SK-N-SH (cell line): ENCODE measurements at regions not wholly inside any gene's neighbourhood (a gene's known extent, or its start where the extent isn't known, plus 50 kb on each side); places are given as distances from the start of the nearest gene placed in this dataset.

Source experiments
- CTCF ChIA-PET: fragments of 300-600, 350-600 bp; formaldehyde crosslinking; extraction: SDS; loops from one replicate; lab custom pipeline; 2021; lab: Yijun Ruan, JAX
- POLR2A ChIA-PET: fragments of 350-600 bp; sonication (Branson Sonifier 250); formaldehyde crosslinking; extraction: SDS; loops from one replicate; lab custom pipeline; 2020; ENCODE audit warnings: antibody characterized with exemption, inconsistent platforms; lab: Yijun Ruan, JAX
- DNase-seq: peaks from one replicate; pipeline ENCODE4 v3.0.0; 2012
- H2AFZ ChIP-seq: fragments of 200-600 bp; sonication (generic); 2 replicates; pipeline ENCODE4 v1.8.1; 2016; ENCODE audit warnings: antibody characterized with exemption, mild to moderate bottlenecking, low read depth
- H3F3A ChIP-seq: fragments of 200-600 bp; sonication (generic); replicated peaks from 2 replicates; pipeline ENCODE3; 2016; ENCODE audit warnings: antibody characterized with exemption, mild to moderate bottlenecking; ENCODE audit not compliant: insufficient read depth
- H3K27ac ChIP-seq, 2 experiments: fragments of 200-500 bp in 1 of 2; fragments of 200-600 bp in 1 of 2; sonication (Bioruptor generic) in 1 of 2; sonication (generic), shearing (Covaris generic) in 1 of 2; 2 replicates each; pipeline versions ENCODE4 v1.5.1 to v1.6.1; 2014 to 2016; ENCODE audit warnings: low read depth in 2 of 2, inconsistent platforms in 1 of 2, low read length in 1 of 2, mild to moderate bottlenecking in 1 of 2, mixed read lengths in 1 of 2
- H3K27me3 ChIP-seq: fragments of 200-600 bp; sonication (generic), shearing (Covaris generic); 2 replicates; pipeline ENCODE4 v1.6.1; 2016; ENCODE audit warnings: mixed run types; ENCODE audit not compliant: insufficient read depth
- H3K36me3 ChIP-seq, 2 experiments: fragments of 200-500 bp in 1 of 2; fragments of 200-600 bp in 1 of 2; sonication (Bioruptor generic) in 1 of 2; sonication (generic) in 1 of 2; replicated peaks in 1 of 2; 2 replicates each; pipeline versions ENCODE3 to v1.5.1; 2014 to 2016; ENCODE audit warnings: low read length in 1 of 2, mild to moderate bottlenecking in 1 of 2; ENCODE audit not compliant: insufficient read depth in 2 of 2, control insufficient read depth in 1 of 2
- H3K4me1 ChIP-seq, 2 experiments: fragments of 200-500 bp in 1 of 2; fragments of 200-600 bp in 1 of 2; sonication (Bioruptor generic) in 1 of 2; sonication (generic), shearing (Covaris generic) in 1 of 2; 2 replicates each; pipeline versions ENCODE4 v1.5.1 to v1.6.1; 2014 to 2016; ENCODE audit warnings: low read depth in 1 of 2, low read length in 1 of 2, mixed run types in 1 of 2; ENCODE audit not compliant: insufficient read depth in 2 of 2, control insufficient read depth in 1 of 2
- H3K4me2 ChIP-seq: fragments of 200-600 bp; sonication (generic), shearing (Covaris generic); 2 replicates; pipeline ENCODE4 v1.6.1; 2017; ENCODE audit warnings: mixed run types
- H3K4me3 ChIP-seq, 2 experiments: fragments of 200-500 bp in 1 of 2; fragments of 200-600 bp in 1 of 2; sonication (Bioruptor generic) in 1 of 2; sonication (generic), shearing (Covaris generic) in 1 of 2; 2 replicates each; pipeline versions ENCODE4 v1.5.1 to v1.8.1; 2014 to 2016; ENCODE audit warnings: low read depth in 2 of 2, inconsistent platforms in 1 of 2, low read length in 1 of 2, mild to moderate bottlenecking in 1 of 2, mixed read lengths in 1 of 2, moderate library complexity in 1 of 2
- H3K79me2 ChIP-seq: fragments of 200-600 bp; sonication (generic); 2 replicates; pipeline ENCODE4 v1.8.1; 2017; ENCODE audit warnings: mild to moderate bottlenecking; ENCODE audit not compliant: insufficient read depth
- H3K9ac ChIP-seq: fragments of 200-600 bp; sonication (generic); 2 replicates; pipeline ENCODE4 v1.6.1; 2017; ENCODE audit warnings: mixed run types
- H3K9me2 ChIP-seq: fragments of 200-600 bp; sonication (generic); 2 replicates; pipeline ENCODE4 v1.6.1; 2017; ENCODE audit warnings: mixed run types
- H3K9me3 ChIP-seq: fragments of 200-600 bp; sonication (generic); 2 replicates; pipeline ENCODE4 v1.6.1; 2017; ENCODE audit warnings: mixed run types, mild to moderate bottlenecking, moderate library complexity
- H4K20me1 ChIP-seq: fragments of 200-600 bp; sonication (generic); 2 replicates; pipeline ENCODE4 v1.6.1; 2017; ENCODE audit warnings: mild to moderate bottlenecking, mixed run types; ENCODE audit not compliant: insufficient read depth
- CHD2 ChIP-seq: fragments of 150-350 bp; IDR thresholded peaks from 2 replicates; pipeline ENCODE4 v1.6.1; 2018; ENCODE audit warnings: low read length; ENCODE audit not compliant: partially characterized antibody
- CTCF ChIP-seq: fragments of 200-600 bp; sonication (generic); IDR thresholded peaks from 2 replicates; pipeline ENCODE4 v1.6.1; 2017; ENCODE audit warnings: antibody characterized with exemption, mild to moderate bottlenecking, moderate library complexity
- FOSL2 ChIP-seq: IDR thresholded peaks from 2 replicates; pipeline ENCODE4 v1.4.0; 2012; ENCODE audit warnings: low read depth, mild to moderate bottlenecking, moderate library complexity, borderline replicate concordance
- GABPA ChIP-seq: IDR thresholded peaks from 2 replicates; pipeline ENCODE4 v1.4.0; 2012; ENCODE audit warnings: low read depth, mild to moderate bottlenecking
- IRF3 ChIP-seq: fragments of 150-350 bp; IDR thresholded peaks from 2 replicates; pipeline ENCODE4 v1.6.1; 2016; ENCODE audit warnings: mild to moderate bottlenecking, low read depth, low read length
- JUND ChIP-seq: IDR thresholded peaks from 2 replicates; pipeline ENCODE4 v1.4.0; 2012
- MAX ChIP-seq: IDR thresholded peaks from 2 replicates; pipeline ENCODE4 v1.4.0; 2012; ENCODE audit warnings: low read depth
- MEF2A ChIP-seq: IDR thresholded peaks from 2 replicates; pipeline ENCODE4 v1.4.0; 2012; ENCODE audit warnings: low read depth, borderline replicate concordance
- MXI1 ChIP-seq: IDR thresholded peaks from 2 replicates; pipeline ENCODE4 v1.6.1; 2012; ENCODE audit warnings: mild to moderate bottlenecking, low read depth, low read length, improper control_type of control experiment
- NRF1 ChIP-seq: IDR thresholded peaks from 2 replicates; pipeline ENCODE4 v1.6.1; 2012; ENCODE audit warnings: low read depth, mild to moderate bottlenecking, low read length
- RAD21 ChIP-seq: IDR thresholded peaks from 2 replicates; pipeline ENCODE4 v1.6.1; 2012; ENCODE audit warnings: mild to moderate bottlenecking, low read length
- REST ChIP-seq: IDR thresholded peaks from 2 replicates; pipeline ENCODE4 v1.6.1; 2012; ENCODE audit warnings: mild to moderate bottlenecking, low read depth, low read length, moderate library complexity
- RXRA ChIP-seq: IDR thresholded peaks from 2 replicates; pipeline ENCODE4 v1.4.0; 2012; ENCODE audit warnings: low read depth, mild to moderate bottlenecking, borderline replicate concordance
- SMC3 ChIP-seq: IDR thresholded peaks from 2 replicates; pipeline ENCODE4 v1.6.1; 2012; ENCODE audit warnings: low read depth, low read length, improper control_type of control experiment
- TCF12 ChIP-seq: IDR thresholded peaks from 2 replicates; pipeline ENCODE4 v1.4.0; 2012
- TEAD4 ChIP-seq: IDR thresholded peaks from 2 replicates; pipeline ENCODE4 v1.4.0; 2012; ENCODE audit warnings: mild to moderate bottlenecking, borderline replicate concordance; ENCODE audit not compliant: insufficient read depth
- USF1 ChIP-seq: IDR thresholded peaks from 2 replicates; pipeline ENCODE4 v1.4.0; 2012; ENCODE audit warnings: low read depth, borderline replicate concordance
- USF2 ChIP-seq: fragments of 150-350 bp; IDR thresholded peaks from 2 replicates; pipeline ENCODE4 v1.6.1; 2017; ENCODE audit warnings: antibody characterized with exemption, low read length, low read depth, borderline replicate concordance
- YY1 ChIP-seq: IDR thresholded peaks from 2 replicates; pipeline ENCODE4 v1.4.0; 2012; ENCODE audit warnings: low read depth, mild to moderate bottlenecking
- ZBTB33 ChIP-seq: IDR thresholded peaks from 2 replicates; pipeline ENCODE4 v1.4.0; 2012; ENCODE audit warnings: low read depth, borderline replicate concordance

- Histone ChIP-seq H3K4me3 (no peak overlapping the region), H3K79me2 (no peaks in the 10 kb centered on the region), H3K27me3 (no peaks in the 10 kb centered on the region), H3K4me1 (no peaks in the 10 kb centered on the region), H3K4me2 (no peak overlapping the region), H3K9ac (no peak overlapping the region), H4K20me1 (no peaks in the 10 kb centered on the region), H3K36me3 (no peaks in the 10 kb centered on the region)
- TF ChIP-seq USF1 (no peak), RXRA (no peak), SMC3 (no peak), USF2 (no peak), GABPA (no peak), MXI1 (no peak), JUND (no peak), REST (no peak), RAD21 (no peak), FOSL2 (no peak), MAX (no peak), TEAD4 (no peak), IRF3 (no peak), NRF1 (no peak), CTCF (no peak), MEF2A (no peak), CHD2 (no peak), TCF12 (no peak), YY1 (no peak), ZBTB33 (no peak)
- TF ChIP-seq, all 33 proteins: peak for 0
- Histone ChIP-seq H2AFZ (no peak overlapping the region), H3K27ac (no peak overlapping the region), H3F3A (no peaks in the 10 kb centered on the region), H3K9me3 (peaks cover 16% of the 10 kb centered on the region; the same call in 1 of the 2 replicates), H3K9me2 (no peaks in the 10 kb centered on the region)
- DNase-seq = no peak
- CTCF ChIA-PET = no interaction called here
- POLR2A ChIA-PET = no interaction called here
Observed at GRCh38 chr20:12458241-12458640, 540.5 kb downstream of the BTBD3 start.
